NOMO-1 (cell line): ENCODE measurements at regions not wholly inside any gene's neighbourhood (a gene's known extent, or its start where the extent isn't known, plus 50 kb on each side); places are given as distances from the start of the nearest gene placed in this dataset.

ENCODE experiments used
- DNase-seq, 2 experiments: peaks; one replicate each; lab custom pipeline; 2025; ENCODE audit not compliant: unreplicated experiment in 2 of 2; lab: John Stamatoyannopoulos, UW

DNA sequence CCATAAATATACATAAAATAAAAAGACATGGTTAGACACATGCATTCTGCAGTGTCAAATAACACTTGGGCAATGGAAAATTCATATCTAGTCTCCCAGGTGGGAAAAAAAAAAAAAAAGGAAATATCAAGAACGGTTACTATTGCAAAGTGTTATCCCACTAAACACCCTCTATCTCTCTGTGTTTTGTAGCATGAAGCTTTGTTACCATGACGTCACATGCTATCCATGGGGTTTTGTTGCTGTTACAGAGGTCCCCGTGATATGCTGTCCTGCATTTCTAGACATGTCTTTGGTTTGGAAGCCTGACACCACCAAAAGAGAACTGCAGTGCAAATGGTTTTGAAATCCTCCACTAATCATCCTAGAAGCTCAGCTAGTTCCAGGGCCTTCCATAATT is 50.7 kb upstream of the TLR3 start:
- no peak for DNase-seq

DNA sequence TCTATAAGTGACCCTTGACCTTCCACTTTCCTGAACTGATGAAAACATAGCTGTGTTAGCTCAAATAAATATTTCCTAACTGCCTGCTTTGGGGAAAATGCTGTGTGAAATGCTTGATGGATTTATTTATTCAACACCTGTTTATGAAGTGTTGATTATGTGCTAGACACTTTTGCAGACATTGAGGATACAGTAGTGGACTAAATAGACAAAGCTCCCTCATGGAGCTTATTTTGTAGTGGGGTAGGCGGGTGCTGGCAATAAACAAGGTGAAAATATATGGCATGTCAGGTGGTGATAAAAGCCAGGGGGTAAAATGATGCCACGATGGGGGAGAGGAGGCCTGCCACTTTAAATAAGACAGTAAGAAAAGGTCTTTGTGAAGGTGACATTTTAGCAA is 50.2 kb upstream of the TLR3 start:
- no peak for DNase-seq
